GM19351 (cell line): ENCODE measurements at regions not wholly inside any gene's neighbourhood (a gene's known extent, or its start where the extent isn't known, plus 50 kb on each side); places are given as distances from the start of the nearest gene placed in this dataset.
"Not testable (repeated sequence)": the region's sequence is repeated elsewhere in the genome, so short reads cannot be mapped to it uniquely, and the experiment has no call there.

Experiments used
- ATAC-seq: cut with Tn5 transposase; IDR thresholded peaks from one replicate; pipeline ENCODE4 v1.9.1; 2021; ENCODE audit warnings: mild to moderate bottlenecking, moderate library complexity; ENCODE audit not compliant: unreplicated experiment

DNA sequence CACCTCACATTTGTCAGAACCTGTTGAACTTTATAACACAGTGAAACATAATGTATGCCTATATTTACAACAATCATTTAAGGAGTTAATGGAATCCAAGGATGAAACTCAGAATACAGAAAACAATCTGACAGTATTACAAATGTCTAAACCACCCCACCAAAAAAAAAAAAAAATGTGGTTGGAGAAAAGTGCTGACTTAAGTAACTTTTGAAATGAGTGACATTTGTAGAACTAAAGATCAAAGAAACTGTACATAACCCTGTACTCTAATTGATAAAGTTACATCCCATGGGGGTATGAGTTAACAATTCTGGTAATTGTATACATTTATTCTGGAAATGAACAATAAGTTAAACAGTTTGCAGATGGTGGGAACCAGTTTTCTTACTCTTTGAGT is 372.1 kb upstream of the TMEFF2 start:
- no peak for ATAC-seq

- no peak for ATAC-seq
Measured at GRCh38 chr2:192560326-192560725, 365.6 kb upstream of the TMEFF2 start.

DNA sequence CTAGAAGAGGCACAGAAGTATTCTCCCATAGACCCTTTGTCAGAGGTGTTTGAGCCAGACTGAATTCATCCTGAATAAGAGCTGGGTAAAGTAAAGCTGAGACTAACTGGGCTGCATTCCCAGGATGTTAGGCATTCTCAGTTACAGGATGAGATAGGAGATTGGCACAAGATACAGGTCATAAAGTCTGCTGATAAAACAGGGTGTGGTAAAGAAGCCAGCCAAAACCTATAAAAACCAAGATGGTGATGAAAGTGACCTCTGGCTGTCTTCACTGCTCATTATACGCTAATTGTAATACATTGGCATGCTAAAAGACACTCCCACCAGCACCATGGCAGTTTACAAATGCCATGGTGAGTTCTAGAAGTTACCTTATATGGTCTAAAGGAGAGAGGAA is 364.9 kb upstream of the TMEFF2 start:
- ATAC-seq = no peak

- no peak for ATAC-seq
Measured at GRCh38 chr2:192558637-192559036, 363.9 kb upstream of the TMEFF2 start.

GRCh38 chr2:192555740-192556139 is 361.0 kb upstream of the TMEFF2 start:
- no peak for ATAC-seq

DNA sequence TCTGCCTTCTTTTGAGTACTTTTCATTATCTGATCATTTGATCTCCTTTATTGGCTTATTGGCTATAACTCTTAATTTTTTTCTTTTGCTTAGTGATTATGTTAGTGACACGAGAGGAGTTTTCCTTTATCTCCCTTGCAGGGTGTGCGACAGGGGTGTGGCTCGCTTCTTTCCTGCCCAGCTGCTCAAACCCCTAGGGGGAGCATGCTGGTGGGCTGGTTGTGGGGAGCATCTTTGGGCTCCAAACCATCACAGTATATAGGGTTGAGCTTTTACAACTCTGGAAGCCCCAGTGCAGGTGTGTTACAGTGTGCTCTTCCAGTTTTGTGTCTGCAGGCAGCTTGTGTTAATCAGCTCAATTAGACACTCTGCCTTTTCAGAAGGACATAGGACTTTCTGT is 357.0 kb upstream of the TMEFF2 start:
- ATAC-seq = no peak

- no peak for ATAC-seq
Measured at GRCh38 chr2:192546565-192546964, 351.8 kb upstream of the TMEFF2 start.

DNA sequence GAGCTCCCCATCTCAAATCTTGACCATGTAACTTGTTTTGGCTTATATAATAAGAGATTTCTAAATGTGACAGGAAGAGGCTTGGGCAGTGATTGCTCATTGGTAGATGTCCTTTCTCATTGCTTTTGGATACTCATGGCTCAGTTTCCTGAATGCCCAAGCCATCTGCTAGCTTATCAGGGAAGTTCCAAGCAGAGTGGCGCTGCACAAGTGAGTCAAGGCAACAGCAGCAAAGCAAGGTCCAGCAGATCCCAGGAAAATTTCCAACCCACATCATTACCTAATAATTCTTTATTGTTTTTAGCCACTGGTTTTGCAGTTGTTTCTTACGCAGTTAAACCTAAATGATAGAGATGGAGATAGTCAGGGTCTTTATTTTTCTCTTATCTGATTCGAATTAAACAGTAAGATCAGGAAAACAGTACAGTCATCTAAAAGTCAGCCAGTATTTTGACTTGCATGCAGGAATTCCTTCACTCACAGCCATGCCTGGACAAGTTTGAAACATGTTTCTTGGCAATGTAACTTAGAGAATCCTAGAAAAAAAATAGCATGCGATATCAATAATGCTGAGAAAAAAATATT is 349.7 kb upstream of the TMEFF2 start:
- no peak for ATAC-seq

- not testable (repeated sequence) for ATAC-seq
Measured at GRCh38 chr2:192542148-192543066, 347.7 kb upstream of the TMEFF2 start.

DNA sequence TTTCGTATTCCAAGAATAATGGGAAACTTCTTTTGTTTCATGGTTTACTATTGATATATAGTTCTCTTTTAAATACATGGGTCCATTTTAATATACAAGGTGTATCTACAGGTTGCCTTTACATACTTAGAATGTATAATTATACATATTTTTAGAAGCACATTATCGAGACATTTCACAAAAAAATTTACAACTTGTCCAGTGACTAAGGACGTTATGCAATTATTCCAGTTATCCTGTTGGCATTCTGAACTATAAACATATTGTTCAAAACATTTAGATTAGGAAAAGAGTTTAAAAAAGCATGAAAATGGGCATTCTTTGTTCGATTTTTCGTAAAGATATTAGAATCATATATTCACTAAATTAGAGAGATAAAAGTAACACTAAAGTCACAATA is 344.6 kb upstream of the TMEFF2 start:
- no peak for ATAC-seq

- no peak for ATAC-seq
Measured at GRCh38 chr2:192536922-192537624, 342.3 kb upstream of the TMEFF2 start.

DNA sequence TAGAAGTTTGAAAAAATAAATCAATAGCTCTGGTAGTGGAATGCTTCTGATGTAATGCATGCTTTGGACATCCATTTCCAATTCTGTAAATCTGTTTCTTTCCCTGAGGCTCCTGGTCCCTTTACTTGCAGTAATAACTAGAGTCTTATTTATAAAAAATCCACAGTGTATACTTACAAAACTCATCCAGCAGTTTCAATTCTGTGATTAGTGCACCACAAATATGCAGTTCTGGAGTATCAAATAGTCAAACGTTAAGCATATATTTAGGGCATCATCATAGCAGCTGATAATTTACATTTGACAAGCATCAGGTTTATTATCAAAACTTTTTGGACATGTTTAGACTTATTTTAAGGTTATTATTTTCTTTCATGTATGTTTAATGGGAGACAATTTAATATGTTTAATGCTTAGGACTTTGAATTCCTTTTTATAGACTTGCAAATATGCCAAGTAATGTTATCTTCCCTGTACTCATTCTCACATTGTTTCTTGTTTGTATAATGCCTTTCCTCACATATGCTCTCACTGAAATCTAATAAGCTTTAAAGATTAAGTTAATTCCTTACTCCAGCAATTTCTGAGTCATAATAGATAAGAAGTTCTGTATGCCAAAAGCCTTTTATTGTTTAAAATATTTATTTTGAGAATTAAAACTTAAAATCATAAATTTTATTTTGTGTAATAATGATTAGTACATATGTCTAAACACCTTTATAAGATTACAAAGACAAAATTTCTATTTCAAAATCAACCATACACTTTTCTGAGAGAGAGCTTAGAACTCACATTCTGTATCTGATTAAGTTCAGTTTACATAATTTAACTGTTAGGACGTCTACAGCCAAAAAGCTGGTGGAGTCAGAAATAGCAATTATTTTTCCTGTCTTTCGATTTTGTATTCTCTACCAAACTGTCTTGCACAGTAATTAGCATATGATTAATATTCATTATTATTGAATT is 341.5 kb upstream of the TMEFF2 start:
- ATAC-seq = no peak

GRCh38 chr2:192534072-192534471 is 339.3 kb upstream of the TMEFF2 start:
- no peak for ATAC-seq

GRCh38 chr2:192524642-192525251 is 330.0 kb upstream of the TMEFF2 start:
- not testable (repeated sequence) for ATAC-seq

DNA sequence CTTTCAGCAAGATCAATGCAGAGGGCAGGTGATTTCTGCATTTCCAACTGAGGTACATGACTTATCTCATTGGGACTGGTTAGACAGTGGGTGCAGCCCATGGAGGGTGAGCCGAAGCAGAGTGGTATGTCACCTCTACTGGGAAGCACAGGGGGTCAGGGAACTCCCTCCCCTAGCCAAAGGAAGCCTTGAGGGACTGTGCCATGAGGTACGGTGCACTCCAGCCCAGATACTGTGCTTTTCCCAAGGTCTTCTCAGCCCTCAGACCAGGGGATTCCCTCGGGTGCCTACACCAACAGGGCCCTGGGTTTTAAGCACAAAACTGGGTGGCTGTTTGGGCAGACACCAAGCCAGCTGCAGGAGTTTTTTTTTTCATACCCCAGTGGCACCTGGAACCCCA is 329.5 kb upstream of the TMEFF2 start:
- ATAC-seq = not testable (repeated sequence)

DNA sequence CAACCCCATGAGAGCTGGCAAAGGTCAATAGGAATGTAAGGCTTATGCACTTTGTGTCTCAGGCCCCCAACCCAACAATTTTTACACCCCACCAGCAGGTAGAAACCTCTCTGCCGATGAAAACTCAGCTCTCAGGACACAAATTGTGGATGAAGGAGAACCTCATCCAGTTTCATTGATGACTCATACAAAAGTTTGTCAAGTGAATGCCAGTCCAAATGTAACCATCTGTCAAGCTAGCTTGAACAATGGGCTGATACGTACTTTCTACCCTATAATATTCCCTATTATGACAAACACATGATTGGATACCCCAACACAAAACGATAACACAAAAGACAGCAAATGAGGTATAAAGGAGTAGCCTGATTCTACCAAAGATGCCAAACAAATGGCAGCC is 321.2 kb upstream of the TMEFF2 start:
- no peak for ATAC-seq

GRCh38 chr2:192513575-192513974 is 318.8 kb upstream of the TMEFF2 start:
- no peak for ATAC-seq

DNA sequence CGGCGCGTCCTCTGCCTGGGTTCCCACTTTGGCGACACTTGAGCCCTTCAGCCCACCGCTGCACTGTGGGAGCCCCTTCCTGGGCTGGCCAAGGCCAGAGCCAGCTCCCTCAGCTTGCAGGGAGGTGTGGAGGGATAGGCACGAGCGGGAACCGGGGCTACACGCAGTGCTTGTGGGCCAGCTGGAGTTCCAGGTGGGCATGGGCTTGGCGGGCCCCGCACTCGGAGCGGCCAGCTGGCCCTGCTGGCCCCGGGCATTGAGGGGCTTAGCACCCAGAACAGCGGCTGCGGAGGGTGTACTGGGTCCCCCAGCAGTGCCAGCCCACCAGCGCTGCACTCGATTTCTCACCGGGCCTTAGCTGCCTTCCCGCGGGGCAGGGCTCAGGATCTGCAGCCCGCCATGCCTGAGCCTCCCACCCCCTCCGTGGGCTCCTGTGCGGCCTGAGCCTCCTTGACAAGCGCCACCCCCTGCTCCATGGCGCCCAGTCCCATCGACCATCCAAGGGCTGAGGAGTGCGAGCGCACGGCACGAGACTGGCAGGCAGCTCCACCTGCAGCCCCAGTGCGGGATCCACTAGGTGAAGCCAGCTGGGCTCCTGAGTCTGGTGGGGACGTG is 313.2 kb upstream of the TMEFF2 start:
- ATAC-seq = not testable (repeated sequence)

DNA sequence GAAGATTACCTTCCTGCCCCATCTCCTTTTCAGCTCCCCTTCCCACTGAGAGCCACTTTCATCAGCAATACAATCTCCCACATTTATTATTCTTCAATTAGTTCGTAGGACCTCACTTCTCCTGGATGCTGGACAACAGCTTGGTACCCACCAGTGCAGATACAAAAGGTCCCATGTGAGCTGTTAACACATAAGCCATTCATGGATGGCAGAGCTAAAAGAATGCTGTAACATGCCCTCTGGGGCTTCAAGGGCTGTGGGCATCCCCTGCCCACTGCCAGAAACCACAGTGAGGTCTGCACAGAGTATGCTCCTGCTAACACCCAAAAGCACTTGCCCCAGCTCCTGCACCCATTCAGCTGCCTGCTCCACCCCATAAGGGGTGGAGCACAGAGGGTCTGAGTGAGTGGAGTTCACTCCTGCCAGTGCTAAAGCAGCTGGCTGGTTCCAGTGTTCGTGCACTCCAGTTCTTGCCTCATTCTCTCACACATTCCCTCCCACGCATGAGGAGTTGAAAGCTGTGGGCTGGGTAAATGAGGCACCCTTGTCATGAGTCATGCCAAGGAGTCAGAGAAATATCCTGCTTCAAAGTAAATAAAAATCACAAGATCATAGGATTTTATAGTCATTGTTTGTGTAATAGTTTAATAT is 305.9 kb upstream of the TMEFF2 start:
- peak; percentile 79 for ATAC-seq
